Karpas-422 (cell line): ENCODE measurements at regions not wholly inside any gene's neighbourhood (a gene's known extent, or its start where the extent isn't known, plus 50 kb on each side); places are given as distances from the start of the nearest gene placed in this dataset.
A peak's percentile ranks its signal among the peaks of the same experiment; 100 is the strongest.
"Not testable (repeated sequence)": the region's sequence is repeated elsewhere in the genome, so short reads cannot be mapped to it uniquely, and the experiment has no call there.

Experiments
- DNase-seq: peaks from one replicate; pipeline ENCODE4 v3.0.0-alpha.2; 2015
- H2AFZ ChIP-seq: fragments of 200-600 bp; sonication (generic); 2 replicates; pipeline ENCODE4 v1.6.1; 2014; ENCODE audit warnings: antibody characterized with exemption, low read length, mixed read lengths
- H3K27ac ChIP-seq: fragments of 200-600 bp; sonication (generic); 2 replicates; pipeline ENCODE4 v1.5.1; 2014; ENCODE audit warnings: mild to moderate bottlenecking, low read length, moderate library complexity
- H3K27me3 ChIP-seq: fragments of 200-600 bp; sonication (generic); 2 replicates; pipeline ENCODE4 v1.6.1; 2014; ENCODE audit warnings: low read length, mixed read lengths
- H3K36me3 ChIP-seq: fragments of 200-600 bp; sonication (generic); 2 replicates; pipeline ENCODE4 v1.6.1; 2014; ENCODE audit warnings: low read length, mixed read lengths; ENCODE audit not compliant: insufficient read depth
- H3K4me1 ChIP-seq: fragments of 200-600 bp; sonication (generic); 2 replicates; pipeline ENCODE4 v1.6.1; 2014; ENCODE audit warnings: mild to moderate bottlenecking, low read length, mixed read lengths
- H3K4me2 ChIP-seq: fragments of 200-600 bp; sonication (generic); 2 replicates; pipeline ENCODE4 v1.6.1; 2014; ENCODE audit warnings: low read length, low read depth, mild to moderate bottlenecking; ENCODE audit not compliant: poor library complexity, severe bottlenecking
- H3K4me3 ChIP-seq: fragments of 200-600 bp; sonication (generic); 2 replicates; pipeline ENCODE4 v1.5.1; 2014; ENCODE audit warnings: mild to moderate bottlenecking, antibody characterized with exemption, low read length, mixed read lengths
- H3K79me2 ChIP-seq: fragments of 200-600 bp; sonication (generic); 2 replicates; pipeline ENCODE4 v1.6.1; 2014; ENCODE audit warnings: mild to moderate bottlenecking, low read length, mixed read lengths
- H3K9ac ChIP-seq: fragments of 200-600 bp; sonication (generic); 2 replicates; pipeline ENCODE4 v1.6.0; 2014; ENCODE audit warnings: low read length
- H3K9me2 ChIP-seq: fragments of 200-600 bp; sonication (generic), shearing (Covaris generic); replicated peaks from 2 replicates; pipeline ENCODE4 v1.6.0; 2014; ENCODE audit warnings: mild to moderate bottlenecking, low read length, moderate library complexity; ENCODE audit not compliant: insufficient read depth
- H3K9me3 ChIP-seq: fragments of 300-700, 200-600 bp; sonication (generic); 2 replicates; pipeline ENCODE4 v1.6.1; 2014; ENCODE audit warnings: low read length, mixed read lengths
- H4K20me1 ChIP-seq: fragments of 200-600 bp; sonication (generic); 2 replicates; pipeline ENCODE4 v1.6.1; 2014; ENCODE audit warnings: mild to moderate bottlenecking, antibody characterized with exemption, low read length, low read depth; ENCODE audit not compliant: insufficient read depth

DNA sequence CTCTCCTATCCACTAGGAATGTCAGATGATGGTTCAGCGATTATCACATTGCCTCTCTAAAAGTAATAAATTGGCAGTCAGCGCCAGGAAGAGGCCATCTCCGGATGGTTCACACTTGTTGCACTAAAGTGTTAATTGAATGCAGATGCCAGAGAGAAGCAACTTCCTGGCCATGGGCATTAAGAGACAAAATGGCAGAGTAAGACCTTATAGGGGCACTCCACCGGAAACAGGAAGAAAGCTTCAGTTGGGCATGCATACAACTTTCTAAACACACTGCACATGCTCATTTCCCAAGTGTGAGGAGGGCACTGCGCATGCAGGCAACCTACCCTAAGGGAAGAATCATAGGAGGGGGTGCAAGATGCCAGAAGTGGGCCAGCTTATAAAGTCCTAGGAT, 71.7 kb upstream of the AUTS2 start:
- no peaks in the 10 kb centered on the region for H3K36me3 ChIP-seq
- H3K4me2 ChIP-seq = no peak overlapping the region
- no peaks in the 10 kb centered on the region for H3K9me2 ChIP-seq
- no peaks in the 10 kb centered on the region for H4K20me1 ChIP-seq
- no peak for DNase-seq
- no peaks in the 10 kb centered on the region for H3K9me3 ChIP-seq
- no peaks in the 10 kb centered on the region for H3K4me1 ChIP-seq
- no peak overlapping the region for H3K9ac ChIP-seq
- no peak overlapping the region for H2AFZ ChIP-seq
- no peak overlapping the region for H3K4me3 ChIP-seq
- H3K27me3 ChIP-seq = no peaks in the 10 kb centered on the region
- no peak overlapping the region for H3K27ac ChIP-seq
- H3K79me2 ChIP-seq = no peaks in the 10 kb centered on the region

DNA sequence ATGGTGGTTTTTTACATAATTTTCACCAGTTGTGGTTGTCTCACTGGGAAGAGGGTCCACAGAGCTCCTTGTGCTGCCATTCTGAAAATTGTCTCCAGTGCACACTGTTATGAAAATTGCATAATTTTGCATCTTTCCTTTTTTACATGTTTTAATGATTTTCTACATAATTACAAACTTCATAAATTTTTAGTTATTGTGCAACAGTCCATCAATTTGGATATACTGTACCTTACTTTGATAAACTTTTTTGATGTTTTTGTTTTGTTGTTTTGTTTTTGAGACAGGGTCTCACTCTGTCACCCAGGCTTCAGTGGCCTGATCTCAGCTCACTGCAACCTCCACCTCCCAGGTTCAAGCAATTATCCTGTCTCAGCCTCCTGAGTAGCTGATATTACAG, 70.6 kb upstream of the AUTS2 start:
- DNase-seq = no peak
- Histone ChIP-seq H2AFZ (no peak overlapping the region), H3K79me2 (no peaks in the 10 kb centered on the region), H3K9me2 (no peaks in the 10 kb centered on the region), H3K9ac (no peak overlapping the region), H3K27ac (no peak overlapping the region), H3K36me3 (no peaks in the 10 kb centered on the region), H3K4me3 (no peak overlapping the region), H4K20me1 (no peaks in the 10 kb centered on the region), H3K4me2 (no peak overlapping the region), H3K4me1 (no peaks in the 10 kb centered on the region), H3K27me3 (no peaks in the 10 kb centered on the region), H3K9me3 (no peaks in the 10 kb centered on the region)

DNA sequence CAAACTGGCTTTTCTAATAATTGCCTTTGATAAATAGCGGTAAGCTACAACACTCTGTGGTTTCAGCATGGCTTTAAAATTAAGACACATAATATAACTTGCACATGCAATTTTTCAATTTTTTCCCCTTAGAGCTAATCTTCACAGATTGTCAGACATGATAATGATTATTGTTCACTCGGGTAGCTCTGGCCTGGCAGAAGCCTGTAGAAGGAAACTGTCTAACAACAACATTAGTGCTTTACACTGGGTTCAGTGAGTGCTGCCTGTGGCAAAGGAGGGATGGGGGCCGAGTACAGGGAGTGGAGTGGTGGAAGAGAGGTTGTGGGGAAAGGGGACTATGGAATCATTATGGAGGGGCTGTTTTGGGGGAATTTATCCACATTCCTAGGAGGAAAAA, 67.2 kb upstream of the AUTS2 start:
- no peaks in the 10 kb centered on the region for H3K4me1 ChIP-seq
- no peaks in the 10 kb centered on the region for H4K20me1 ChIP-seq
- no peaks in the 10 kb centered on the region for H3K9me3 ChIP-seq
- H2AFZ ChIP-seq = no peak overlapping the region
- no peak overlapping the region for H3K4me2 ChIP-seq
- H3K36me3 ChIP-seq = no peaks in the 10 kb centered on the region
- H3K27me3 ChIP-seq = no peaks in the 10 kb centered on the region
- H3K27ac ChIP-seq = no peak overlapping the region
- no peak overlapping the region for H3K9ac ChIP-seq
- H3K79me2 ChIP-seq = no peaks in the 10 kb centered on the region
- no peak for DNase-seq
- no peaks in the 10 kb centered on the region for H3K9me2 ChIP-seq
- H3K4me3 ChIP-seq = no peak overlapping the region

DNA sequence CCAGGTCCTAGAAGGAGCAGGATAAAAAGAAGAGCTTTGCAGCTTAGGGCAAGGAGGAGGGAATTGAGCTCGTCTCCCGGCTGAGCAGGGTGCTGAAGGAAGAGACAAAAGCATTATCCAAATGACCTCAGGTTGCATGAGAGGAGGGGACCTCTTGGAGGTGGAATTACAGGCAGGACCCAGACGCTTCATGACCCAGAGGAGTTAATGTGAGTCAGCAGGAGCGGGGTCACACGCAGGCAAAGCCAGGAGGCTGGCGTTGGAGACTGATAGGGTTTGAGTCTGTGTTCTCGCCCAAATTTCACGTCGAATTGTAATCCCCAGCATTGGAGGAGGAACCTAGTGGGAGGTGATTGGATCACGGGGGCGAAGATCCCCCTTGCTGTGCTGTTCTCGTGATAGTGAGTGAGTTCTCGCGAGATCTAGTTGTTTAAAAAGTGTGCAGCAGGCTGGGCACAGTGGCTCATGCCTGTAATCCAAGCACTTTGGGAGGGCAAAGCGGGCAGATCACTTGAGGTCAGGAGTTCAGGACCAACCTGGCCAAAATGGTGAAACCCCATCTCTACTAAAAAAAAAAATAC, 63.7 kb upstream of the AUTS2 start:
- H3K27ac ChIP-seq = no peak overlapping the region
- no peaks in the 10 kb centered on the region for H4K20me1 ChIP-seq
- no peaks in the 10 kb centered on the region for H3K27me3 ChIP-seq
- no peaks in the 10 kb centered on the region for H3K36me3 ChIP-seq
- no peak overlapping the region for H3K4me3 ChIP-seq
- no peaks in the 10 kb centered on the region for H3K9me3 ChIP-seq
- no peak overlapping the region for H2AFZ ChIP-seq
- H3K9ac ChIP-seq = no peak overlapping the region
- no peaks in the 10 kb centered on the region for H3K79me2 ChIP-seq
- no peak overlapping the region for H3K4me2 ChIP-seq
- no peak for DNase-seq
- H3K9me2 ChIP-seq = no peaks in the 10 kb centered on the region
- peaks cover 9% of the 10 kb centered on the region for H3K4me1 ChIP-seq

DNA sequence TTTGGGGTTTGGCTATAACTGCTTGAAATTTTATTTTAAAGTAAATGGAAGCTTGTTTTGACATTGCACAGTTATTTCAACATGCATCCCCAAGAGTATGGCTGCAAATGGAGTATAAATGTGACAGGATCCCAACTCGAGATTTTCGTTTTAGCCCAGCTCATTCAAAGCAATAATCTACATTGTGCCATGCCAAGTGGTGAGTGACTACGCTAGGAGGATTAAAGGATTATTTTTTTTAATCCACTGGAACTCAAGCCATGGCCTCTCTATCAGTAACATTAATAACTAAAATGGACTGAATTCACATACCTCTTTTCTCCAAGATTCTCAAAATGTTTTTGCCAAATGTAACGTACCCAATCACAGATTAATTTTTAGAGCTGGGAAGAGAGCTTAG, 60.6 kb upstream of the AUTS2 start:
- no peak overlapping the region for H2AFZ ChIP-seq
- H3K27ac ChIP-seq = no peak overlapping the region
- H3K79me2 ChIP-seq = no peaks in the 10 kb centered on the region
- H3K9me2 ChIP-seq = no peaks in the 10 kb centered on the region
- H3K4me1 ChIP-seq = peaks cover 12% of the 10 kb centered on the region
- no peak overlapping the region for H3K4me3 ChIP-seq
- no peaks in the 10 kb centered on the region for H3K9me3 ChIP-seq
- no peak overlapping the region for H3K9ac ChIP-seq
- DNase-seq = no peak
- H3K27me3 ChIP-seq = no peaks in the 10 kb centered on the region
- H3K36me3 ChIP-seq = no peaks in the 10 kb centered on the region
- no peaks in the 10 kb centered on the region for H4K20me1 ChIP-seq
- no peak overlapping the region for H3K4me2 ChIP-seq

DNA sequence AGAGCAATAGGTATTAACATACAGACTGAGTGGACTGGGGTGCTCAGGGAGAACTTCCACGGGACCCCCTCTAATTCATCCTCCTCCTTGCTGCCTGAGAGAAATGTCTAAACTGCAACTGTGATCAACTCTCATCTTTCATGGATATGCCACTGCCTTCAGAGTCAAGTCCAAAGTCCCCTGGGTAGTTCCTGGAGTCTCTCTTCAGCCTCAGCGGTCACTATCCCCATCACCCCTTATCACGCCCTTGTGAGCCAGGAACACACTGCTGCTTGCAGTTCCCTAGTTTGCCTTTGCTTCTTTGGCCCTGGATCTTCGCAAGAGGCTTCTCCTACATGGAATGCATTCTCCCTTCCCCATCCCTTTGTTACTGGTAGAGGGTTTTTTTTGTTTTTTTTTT, 58.7 kb upstream of the AUTS2 start:
- Histone ChIP-seq H2AFZ (no peak overlapping the region), H3K9me3 (no peaks in the 10 kb centered on the region), H4K20me1 (no peaks in the 10 kb centered on the region), H3K4me3 (no peak overlapping the region), H3K79me2 (no peaks in the 10 kb centered on the region), H3K27me3 (no peaks in the 10 kb centered on the region), H3K27ac (no peak overlapping the region), H3K36me3 (no peaks in the 10 kb centered on the region), H3K9me2 (no peaks in the 10 kb centered on the region), H3K4me1 (peaks cover 12% of the 10 kb centered on the region), H3K4me2 (no peak overlapping the region), H3K9ac (no peak overlapping the region)
- DNase-seq = no peak

DNA sequence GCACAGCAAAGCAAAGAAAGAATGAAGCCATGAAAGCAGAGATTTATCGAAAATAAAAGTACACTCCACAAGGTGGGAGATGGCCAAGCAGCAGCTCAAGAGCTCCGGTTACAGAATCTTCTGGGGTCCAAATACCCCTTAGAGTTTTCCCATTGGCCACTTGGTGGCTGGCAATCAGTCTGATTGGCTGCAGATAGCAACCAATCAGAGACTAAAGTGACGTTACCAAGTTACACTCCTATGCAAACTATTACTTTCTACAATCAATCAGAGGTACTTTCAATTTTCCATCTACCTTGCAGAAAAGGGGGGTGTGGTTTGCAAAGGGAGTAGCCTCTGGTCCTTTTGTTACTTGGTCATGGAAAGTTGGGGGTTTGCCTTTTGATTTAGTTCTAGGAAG, 58.0 kb upstream of the AUTS2 start:
- no peaks in the 10 kb centered on the region for H3K9me2 ChIP-seq
- H2AFZ ChIP-seq = no peak overlapping the region

DNA sequence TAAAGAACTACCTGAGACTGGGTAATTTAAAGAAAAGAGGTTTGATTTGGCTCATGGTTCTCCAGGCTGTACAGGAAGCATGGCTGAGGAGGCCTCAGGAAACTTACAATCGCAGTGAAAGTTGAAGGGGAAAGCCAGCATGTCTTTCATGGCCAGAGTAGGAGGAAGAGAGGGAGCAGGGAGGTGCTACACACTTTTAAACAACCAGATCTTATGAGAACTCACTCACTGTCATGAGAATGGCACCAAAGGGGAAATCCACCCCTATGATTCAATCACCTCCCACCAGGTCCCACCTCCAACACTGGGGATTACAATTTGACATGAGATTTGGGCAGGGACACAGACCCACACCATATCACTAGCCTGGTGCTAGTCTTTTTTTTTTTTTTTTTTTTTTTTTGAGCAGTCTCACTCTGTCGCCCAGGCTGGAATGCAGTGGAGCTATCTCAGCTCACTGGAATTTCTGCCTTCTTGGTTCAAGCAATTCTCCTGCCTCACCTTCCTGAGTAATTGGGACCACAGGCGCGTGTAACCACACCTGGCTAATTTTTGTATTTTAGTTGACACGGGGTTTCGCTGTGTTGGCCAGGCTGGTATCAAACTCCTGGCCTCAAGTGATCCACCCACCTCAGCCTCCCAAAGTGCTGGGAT, 56.4 kb upstream of the AUTS2 start:
- H3K9me2 ChIP-seq, H3K9me3 ChIP-seq, H3K36me3 ChIP-seq, H3K4me2 ChIP-seq, DNase-seq, H4K20me1 ChIP-seq, H3K9ac ChIP-seq, H3K27me3 ChIP-seq, H2AFZ ChIP-seq, H3K27ac ChIP-seq, H3K4me3 ChIP-seq, H3K79me2 ChIP-seq: not testable (repeated sequence)
- H3K4me1 ChIP-seq = peaks cover 10% of the 10 kb centered on the region

More for the DNA sequence above, 58.0 kb upstream of the AUTS2 start:
- H3K4me2 ChIP-seq = no peak overlapping the region
- H3K79me2 ChIP-seq = no peaks in the 10 kb centered on the region
- H3K27me3 ChIP-seq = no peaks in the 10 kb centered on the region
- peak; percentile 55 for DNase-seq
- no peak overlapping the region for H3K4me3 ChIP-seq
- no peaks in the 10 kb centered on the region for H3K9me3 ChIP-seq
- no peak overlapping the region for H3K9ac ChIP-seq
- no peaks in the 10 kb centered on the region for H3K36me3 ChIP-seq
- H3K4me1 ChIP-seq = peaks cover 12% of the 10 kb centered on the region
- no peaks in the 10 kb centered on the region for H4K20me1 ChIP-seq
- H3K27ac ChIP-seq = no peak overlapping the region
